ES-I3 (cell line): ENCODE measurements at regions not wholly inside any gene's neighbourhood (a gene's known extent, or its start where the extent isn't known, plus 50 kb on each side); places are given as distances from the start of the nearest gene placed in this dataset.

ENCODE experiments used
- H3K36me3 ChIP-seq: 2 replicates; pipeline ENCODE4 v1.6.1; 2013; ENCODE audit warnings: mild to moderate bottlenecking, low read length, control low read depth, moderate library complexity; ENCODE audit not compliant: insufficient read depth
- H3K4me1 ChIP-seq: 2 replicates; pipeline ENCODE4 v1.6.1; 2013; ENCODE audit warnings: mild to moderate bottlenecking, control low read depth, low read length; ENCODE audit not compliant: insufficient read depth
- H3K9ac ChIP-seq: 2 replicates; pipeline ENCODE4 v1.6.1; 2013; ENCODE audit warnings: low read depth, mild to moderate bottlenecking, low read length, moderate library complexity
- H3K9me3 ChIP-seq: 2 replicates; pipeline ENCODE4 v1.6.1; 2013; ENCODE audit warnings: mild to moderate bottlenecking, low read length, moderate library complexity; ENCODE audit not compliant: control insufficient read depth, insufficient read depth

- no peaks in the 10 kb centered on the region for H3K36me3 ChIP-seq
- H3K4me1 ChIP-seq, result 0 out of 2 replicates have a peak, but pooled peaks cover 4% of the 10 kb centered on the region
- no peak overlapping the region for H3K9ac ChIP-seq
- H3K9me3 ChIP-seq, result no peaks in the 10 kb centered on the region
Observed at GRCh38 chr6:146881228-146882181, 282.7 kb downstream of the ADGB start.

- Histone ChIP-seq H3K4me1 (0 out of 2 replicates have a peak, but pooled peaks cover 4% of the 10 kb centered on the region), H3K36me3 (no peaks in the 10 kb centered on the region), H3K9me3 (no peaks in the 10 kb centered on the region), H3K9ac (no peak overlapping the region)
Observed at GRCh38 chr6:146883640-146884531, 285.1 kb downstream of the ADGB start.

- Histone ChIP-seq H3K36me3 (no peaks in the 10 kb centered on the region), H3K4me1 (0 out of 2 replicates have a peak, but pooled peaks cover 4% of the 10 kb centered on the region), H3K9ac (no peak overlapping the region)
Observed at GRCh38 chr6:146884728-146885127, 286.0 kb downstream of the ADGB start.

GRCh38 chr6:146885708-146886457 is 287.1 kb downstream of the ADGB start:
- no peak overlapping the region for H3K9ac ChIP-seq
- H3K4me1 ChIP-seq, result 0 out of 2 replicates have a peak, but pooled peaks cover 4% of the 10 kb centered on the region
- H3K9me3 ChIP-seq, result no peaks in the 10 kb centered on the region
- H3K36me3 ChIP-seq, result no peaks in the 10 kb centered on the region

More at GRCh38 chr6:146884728-146885127, 286.0 kb downstream of the ADGB start:
- H3K9me3 ChIP-seq, result no peaks in the 10 kb centered on the region

DNA sequence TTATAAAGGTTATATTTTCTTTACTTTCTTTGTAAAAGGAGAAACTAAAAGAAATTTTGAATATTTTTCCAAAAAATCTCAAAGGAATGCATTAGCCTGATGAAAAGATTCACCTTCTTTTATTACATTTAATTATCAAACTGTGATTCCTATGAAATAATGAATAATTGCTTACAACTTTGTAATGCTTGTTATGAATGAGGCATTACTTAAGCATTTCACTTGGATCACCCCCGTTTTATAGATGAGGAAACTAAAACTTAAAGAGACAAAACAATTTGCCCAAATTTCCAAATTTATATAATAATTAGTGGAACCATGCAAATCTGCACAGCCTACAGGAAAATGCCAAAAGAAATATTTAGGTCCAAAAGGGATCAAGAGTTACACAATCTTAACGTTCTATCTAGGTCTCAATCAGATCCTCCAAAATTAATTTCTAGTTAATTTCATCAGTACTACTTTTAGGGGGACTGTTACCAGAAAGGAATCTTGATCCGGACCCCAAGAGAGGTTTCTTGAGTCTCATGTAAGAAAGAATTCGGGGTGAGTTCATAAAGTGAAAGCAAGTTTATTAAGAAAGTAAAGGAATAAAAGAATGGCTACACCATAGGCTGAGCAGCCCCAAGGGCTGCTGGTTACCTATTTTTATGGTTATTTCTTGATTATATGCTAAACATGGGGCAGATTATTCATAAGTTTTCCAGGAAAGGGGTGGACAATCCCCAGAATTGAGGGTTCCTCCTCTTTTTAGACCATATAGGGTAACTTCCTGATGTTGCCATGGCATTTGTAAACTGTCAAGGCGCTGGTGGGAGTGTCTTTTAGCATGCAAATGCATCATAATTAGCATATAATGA is 288.0 kb downstream of the ADGB start:
- Histone ChIP-seq H3K36me3 (no peaks in the 10 kb centered on the region), H3K4me1 (no peaks in the 10 kb centered on the region), H3K9ac (no peak overlapping the region), H3K9me3 (no peaks in the 10 kb centered on the region)

- Histone ChIP-seq H3K9ac (no peak overlapping the region), H3K36me3 (no peaks in the 10 kb centered on the region), H3K9me3 (no peaks in the 10 kb centered on the region), H3K4me1 (no peaks in the 10 kb centered on the region)
Observed at GRCh38 chr6:146887447-146888077, 288.8 kb downstream of the ADGB start.

DNA sequence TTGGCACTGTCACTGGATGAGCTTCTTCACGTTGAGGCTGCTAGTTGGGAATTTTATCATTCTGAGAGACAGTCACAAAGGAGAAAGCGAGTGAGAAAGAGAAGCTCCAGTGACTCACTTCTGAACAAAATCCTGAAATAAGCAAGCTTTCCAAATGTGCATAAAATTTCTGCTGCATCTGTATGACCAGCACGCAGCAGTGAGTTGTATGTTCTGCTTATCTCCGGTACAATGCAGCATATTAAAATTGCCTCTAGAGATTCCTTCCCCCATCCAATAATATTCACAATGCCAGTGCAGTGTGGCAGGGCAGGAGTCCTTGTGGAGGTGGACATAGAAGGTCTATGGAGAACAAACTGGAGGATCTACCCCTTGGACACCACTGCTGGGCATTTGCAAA is 290.5 kb downstream of the ADGB start:
- Histone ChIP-seq H3K9me3 (no peaks in the 10 kb centered on the region), H3K4me1 (no peaks in the 10 kb centered on the region), H3K9ac (no peak overlapping the region), H3K36me3 (no peaks in the 10 kb centered on the region)

DNA sequence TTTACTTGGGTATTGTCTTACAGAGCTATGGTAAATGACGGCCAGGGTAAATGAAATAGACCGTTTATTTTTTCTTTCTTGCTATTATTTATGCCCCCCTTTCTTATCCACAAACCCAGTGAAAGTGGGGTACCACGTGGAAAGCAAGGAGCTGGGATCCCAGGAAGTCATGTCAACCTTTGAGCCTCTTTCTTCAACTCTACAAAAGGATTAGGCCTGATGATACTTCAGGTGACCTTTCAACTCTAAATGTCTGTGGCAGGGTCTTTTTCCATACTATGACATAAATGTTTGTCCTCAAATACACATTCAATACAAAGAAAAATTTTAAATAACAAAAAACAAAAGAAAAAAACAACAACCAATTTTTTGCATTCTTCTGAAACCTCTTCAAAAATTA is 291.4 kb downstream of the ADGB start:
- no peak overlapping the region for H3K9ac ChIP-seq
- no peaks in the 10 kb centered on the region for H3K4me1 ChIP-seq
- no peaks in the 10 kb centered on the region for H3K36me3 ChIP-seq

GRCh38 chr6:146890644-146891434 is 292.1 kb downstream of the ADGB start:
- no peaks in the 10 kb centered on the region for H3K9me3 ChIP-seq
- H3K4me1 ChIP-seq, result no peaks in the 10 kb centered on the region
- H3K36me3 ChIP-seq, result no peaks in the 10 kb centered on the region
- H3K9ac ChIP-seq, result no peak overlapping the region

More for the DNA sequence above, 291.4 kb downstream of the ADGB start:
- no peaks in the 10 kb centered on the region for H3K9me3 ChIP-seq

- Histone ChIP-seq H3K9ac (no peak overlapping the region), H3K4me1 (no peaks in the 10 kb centered on the region), H3K36me3 (no peaks in the 10 kb centered on the region), H3K9me3 (no peaks in the 10 kb centered on the region)
Observed at GRCh38 chr6:146891615-146892265, 293.0 kb downstream of the ADGB start.

- H3K4me1 ChIP-seq, result no peaks in the 10 kb centered on the region
- no peaks in the 10 kb centered on the region for H3K36me3 ChIP-seq
- no peaks in the 10 kb centered on the region for H3K9me3 ChIP-seq
- no peak overlapping the region for H3K9ac ChIP-seq
Observed at GRCh38 chr6:146892283-146892612, 293.5 kb downstream of the ADGB start.
